HG02981 (cell line): ENCODE measurements at regions not wholly inside any gene's neighbourhood (a gene's known extent, or its start where the extent isn't known, plus 50 kb on each side); places are given as distances from the start of the nearest gene placed in this dataset.

Source experiments
- ATAC-seq: cut with Tn5 transposase; IDR thresholded peaks from one replicate; pipeline ENCODE4 v1.9.1; 2021; ENCODE audit warnings: mild to moderate bottlenecking, moderate library complexity; ENCODE audit not compliant: unreplicated experiment

DNA sequence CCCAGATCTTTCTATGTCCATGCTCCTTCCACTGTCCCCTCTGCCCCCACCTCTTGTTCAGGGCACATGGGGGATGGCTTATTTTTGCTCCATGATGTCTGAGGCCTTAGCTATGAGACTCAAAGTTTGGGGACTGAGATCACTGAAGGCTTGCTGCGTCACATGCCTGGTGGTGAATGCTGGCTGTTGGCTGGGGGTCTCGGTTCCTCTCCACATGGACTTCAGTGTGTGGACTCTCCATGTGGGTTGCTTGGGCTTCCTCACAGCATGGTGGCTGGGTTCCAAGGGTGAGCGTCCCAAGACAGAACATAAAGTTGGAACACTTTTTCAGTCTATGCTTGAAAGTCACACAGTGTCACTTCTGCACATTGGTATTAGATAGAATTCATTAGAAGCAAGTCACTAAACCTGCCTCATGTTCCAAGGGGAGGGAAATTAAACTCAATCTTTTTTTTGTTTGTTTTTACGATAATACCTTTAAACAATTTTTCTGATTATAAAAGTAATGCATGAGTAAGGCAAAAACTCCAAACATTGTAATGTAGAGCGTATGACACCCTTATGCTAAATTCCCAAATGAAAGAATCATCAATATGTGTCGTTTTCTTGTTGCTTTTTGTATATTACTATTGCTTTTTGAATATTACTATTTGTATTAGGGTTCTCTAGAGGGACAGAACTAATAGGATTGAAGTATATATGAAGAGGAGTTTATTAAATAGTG, 111.7 kb downstream of the MYCN start:
- ATAC-seq = no peak

DNA sequence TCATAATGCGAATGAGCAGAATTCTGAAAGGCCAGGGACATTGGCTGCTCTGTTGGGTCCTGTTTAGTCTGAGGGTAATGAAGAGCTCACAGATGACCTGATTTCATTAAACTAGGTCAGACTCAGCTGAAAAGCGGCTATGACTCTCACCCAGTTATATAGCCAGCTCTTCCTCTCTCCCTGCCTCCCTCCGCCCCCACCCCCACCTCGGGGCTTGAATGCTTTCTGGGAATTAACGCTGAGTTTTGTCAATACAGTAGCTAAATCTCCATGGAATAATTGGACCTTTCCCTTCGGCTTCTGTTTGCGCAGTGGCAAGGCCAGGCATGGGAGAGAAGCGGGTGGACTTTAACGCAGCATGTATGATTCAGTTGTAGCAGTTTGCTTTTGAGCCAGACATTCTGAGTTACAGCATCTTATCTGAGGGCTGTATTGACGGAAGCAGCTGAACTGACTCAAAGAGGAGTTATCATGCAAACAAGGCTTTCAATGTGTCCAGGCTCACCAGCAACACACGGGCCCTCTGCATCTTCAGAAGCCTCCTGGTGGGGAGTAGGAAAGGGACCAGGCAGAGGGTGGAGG, 110.6 kb downstream of the MYCN start:
- ATAC-seq = no peak

DNA sequence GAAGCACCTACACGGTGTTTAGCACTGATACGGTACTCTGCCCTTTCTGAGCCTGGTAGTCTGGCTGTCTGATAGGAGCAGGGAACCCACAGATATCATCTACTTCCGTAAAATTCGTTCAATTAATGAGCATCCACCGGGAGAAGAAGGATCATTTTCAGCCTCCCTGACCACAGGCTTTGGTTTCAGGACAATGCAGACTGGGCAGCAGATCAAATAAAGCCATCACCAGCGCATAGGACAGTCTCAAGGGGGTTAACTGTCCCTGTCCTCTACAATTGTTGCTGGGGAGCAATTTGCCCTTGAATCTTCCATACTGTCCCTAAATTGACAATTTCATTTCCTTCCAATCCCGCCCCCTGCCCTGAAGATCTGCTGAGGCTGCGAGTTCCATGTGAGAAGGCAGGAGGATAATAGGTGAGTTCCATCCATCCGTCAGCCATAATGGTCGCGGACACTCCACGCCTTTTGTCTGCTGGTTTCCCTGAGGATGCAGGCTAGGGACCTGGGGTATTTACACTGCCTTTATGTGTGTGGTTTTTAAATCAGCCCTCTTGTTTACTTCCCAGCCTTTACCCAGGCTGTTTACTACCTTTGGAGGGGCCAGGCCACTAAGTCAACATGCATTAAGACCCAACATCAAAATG, 110.0 kb downstream of the MYCN start:
- no peak for ATAC-seq

DNA sequence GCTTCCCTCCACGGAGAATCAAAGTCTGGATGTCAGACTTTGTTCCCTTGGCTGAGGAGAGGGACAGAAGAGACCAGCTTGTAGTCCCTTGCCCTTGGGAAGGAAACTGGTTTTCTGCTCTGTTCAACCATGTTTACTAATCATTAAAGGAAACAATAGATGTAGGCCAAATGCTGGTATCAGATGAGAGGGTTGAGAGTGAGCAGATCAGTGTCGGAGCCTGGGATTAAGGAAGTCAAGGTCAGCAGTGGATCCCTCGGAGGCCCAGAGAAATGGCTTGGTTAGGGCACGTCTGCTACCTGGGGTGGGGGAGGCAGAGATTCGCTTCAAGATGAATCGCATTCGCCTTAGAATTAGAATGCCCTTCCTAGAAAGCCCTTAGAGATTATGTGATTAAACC, 109.1 kb downstream of the MYCN start:
- no peak for ATAC-seq

DNA sequence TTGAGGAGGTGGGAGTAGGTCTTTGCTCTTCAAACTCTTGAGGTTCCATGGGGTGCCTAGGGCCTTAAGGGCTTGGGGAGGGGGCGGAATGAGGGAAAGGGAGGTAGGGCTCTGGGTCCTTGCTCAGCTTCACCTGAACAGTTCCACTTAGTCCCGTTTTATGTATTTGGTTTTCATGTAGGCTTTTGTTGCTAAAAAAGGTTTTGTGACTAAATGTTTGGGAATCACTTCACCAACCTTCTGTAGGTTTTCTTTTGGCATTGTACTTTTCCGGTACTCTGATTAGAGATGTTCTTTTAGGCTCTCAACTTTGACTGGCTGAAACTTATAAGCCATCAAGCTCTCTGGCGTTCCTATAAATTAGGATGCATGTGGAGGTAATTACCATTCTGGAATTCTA, 108.1 kb downstream of the MYCN start:
- ATAC-seq = no peak

DNA sequence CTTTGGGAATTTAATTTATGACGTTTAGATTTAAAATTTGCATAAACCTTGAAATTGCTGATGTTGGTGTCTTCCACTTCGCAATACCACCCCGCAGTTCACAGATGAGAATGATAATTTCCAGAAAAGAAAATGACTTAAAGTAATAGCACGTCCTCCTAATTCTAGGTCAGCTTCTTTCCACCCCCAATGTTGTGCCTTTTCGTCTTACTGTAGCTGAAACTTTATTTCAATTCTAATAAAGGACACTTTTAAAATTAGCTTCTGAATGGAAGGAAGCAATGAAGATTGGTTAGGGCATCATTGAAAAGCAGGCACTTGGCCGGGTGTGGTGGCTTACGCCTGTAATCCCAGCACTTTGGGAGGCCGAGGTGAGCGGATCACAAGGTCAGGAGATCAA, 107.4 kb downstream of the MYCN start:
- no peak for ATAC-seq

DNA sequence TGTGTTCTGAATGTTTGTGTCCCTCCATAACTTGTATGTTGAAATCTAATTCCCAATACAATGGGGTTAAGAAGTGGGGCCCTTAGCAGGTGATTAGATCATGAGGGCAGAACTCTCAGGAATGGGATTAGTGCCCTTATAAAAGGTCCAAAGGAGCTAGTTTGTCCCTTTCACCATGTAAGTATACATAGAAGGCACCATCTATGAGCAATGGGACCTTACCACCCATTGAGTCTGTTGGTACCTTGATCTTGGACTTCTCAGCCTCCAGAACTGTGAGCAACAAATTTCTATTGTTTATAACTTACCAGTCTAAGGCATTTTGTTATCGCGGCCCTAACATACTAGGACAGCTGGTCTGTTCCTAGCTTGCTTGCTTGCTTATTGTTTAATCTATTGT, 106.3 kb downstream of the MYCN start:
- no peak for ATAC-seq

DNA sequence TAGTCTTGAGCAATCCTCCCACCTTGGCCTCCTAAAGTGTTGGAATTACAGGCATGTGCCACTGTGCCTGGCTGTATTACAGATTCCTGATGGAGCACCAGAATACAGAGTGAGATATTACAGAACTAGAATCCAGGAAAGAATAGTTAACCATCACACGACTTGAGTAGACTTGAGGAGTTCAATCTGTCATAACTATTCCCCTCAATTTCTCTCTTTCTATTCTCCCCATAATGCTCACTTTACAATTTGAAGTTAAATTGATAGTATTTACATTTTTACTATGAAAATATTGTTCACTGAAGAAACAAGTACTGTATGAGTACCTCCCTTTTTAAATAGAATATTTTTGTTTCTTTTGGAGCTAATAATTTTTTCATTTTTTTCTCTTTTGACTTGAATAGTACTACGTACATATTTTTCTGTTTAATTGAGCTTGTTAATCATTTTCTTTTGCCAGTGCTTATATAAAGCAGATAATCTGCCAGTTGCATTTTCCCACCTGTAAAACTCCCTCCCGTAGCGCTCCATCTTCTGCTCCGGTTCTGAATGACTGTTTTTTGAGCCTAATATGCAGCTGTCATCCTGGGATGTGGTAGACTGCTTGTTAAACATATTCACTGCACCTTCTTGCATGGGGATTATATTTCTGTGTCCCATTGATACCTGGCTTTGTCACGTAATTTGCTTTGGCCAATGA, 105.5 kb downstream of the MYCN start:
- ATAC-seq = no peak

DNA sequence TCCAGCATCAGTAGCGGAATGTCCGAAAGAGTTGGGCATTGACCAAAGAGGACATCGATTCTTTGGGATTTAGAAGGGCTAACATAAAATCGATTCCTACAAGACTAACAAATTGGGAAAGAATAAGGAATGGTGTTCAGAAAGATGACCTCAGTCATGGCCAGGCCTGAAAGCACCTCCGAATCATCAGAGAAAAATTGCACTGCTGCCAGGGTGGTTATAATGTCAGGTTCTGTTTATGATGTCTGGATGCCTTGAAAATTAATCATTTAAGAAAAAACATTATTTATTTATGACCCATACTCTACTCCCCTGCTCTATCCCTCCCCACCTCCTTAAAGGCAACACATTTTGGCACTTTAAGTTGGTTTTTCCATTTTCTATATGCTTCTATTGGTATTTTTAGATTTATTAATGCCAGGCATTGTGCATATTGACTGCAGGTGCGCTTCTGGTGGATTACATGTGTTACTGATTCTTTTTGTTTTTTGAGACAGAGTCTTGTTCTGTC, 104.7 kb downstream of the MYCN start:
- no peak for ATAC-seq

DNA sequence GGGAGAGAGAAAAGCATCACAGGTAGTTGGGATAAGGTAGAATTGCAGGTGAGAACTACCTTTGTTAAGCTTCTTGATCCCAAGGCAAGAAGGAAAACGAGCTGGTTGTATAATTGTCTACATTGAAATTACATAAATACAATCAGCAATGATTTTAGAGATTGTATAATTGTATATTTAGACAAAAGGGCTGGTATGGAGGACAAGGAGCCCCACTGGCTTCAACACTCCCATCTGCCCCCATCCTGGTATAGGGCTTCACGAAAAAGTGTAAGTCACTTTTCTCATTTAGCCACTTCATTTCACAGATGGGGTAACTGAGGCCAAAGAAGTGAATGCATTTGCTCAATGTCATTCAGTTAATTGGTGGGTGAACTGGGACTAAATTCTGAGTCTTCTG, 103.3 kb downstream of the MYCN start:
- no peak for ATAC-seq

DNA sequence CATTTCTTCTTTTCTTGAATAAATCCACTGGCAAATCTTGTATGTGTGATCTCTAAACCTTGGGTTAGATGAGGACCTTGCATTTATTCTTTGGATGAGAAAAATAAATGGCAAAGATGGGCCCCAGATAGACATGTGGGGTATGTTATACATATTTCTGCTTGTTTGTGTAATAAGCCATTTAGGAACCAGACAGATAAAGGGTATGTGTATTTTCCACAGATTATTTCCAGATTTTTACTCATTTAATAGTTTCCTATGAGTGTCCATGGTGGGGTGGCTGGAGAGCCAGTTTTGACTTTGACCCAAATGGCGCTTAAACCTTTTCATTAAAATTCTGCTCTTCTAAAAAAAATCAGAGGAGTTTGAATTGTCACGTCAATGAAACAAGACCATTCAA, 102.8 kb downstream of the MYCN start:
- ATAC-seq = no peak

DNA sequence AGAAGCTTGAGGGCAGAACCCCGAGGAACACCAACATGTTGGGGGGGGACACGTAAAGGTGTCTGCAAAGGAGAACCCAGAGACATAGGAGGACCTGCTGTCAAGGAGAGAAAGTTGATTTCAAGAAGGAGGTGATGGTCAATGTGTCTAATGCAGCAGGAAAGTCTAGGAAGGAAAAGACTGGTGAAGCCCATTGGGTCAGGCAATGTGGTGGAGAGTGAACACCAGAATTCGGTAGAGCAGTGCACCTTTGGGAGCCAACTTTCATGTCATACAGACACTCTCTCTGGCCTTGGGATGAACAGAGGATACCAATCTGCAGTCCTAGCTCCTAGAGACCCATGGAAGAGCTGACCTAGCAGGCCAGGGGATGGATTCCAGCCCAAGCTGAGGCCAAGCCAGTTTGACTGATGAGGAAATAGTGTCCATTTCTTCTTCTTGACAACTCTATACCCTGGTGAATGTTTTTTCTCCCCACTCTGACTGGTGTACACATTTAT, 101.9 kb downstream of the MYCN start:
- ATAC-seq = no peak

DNA sequence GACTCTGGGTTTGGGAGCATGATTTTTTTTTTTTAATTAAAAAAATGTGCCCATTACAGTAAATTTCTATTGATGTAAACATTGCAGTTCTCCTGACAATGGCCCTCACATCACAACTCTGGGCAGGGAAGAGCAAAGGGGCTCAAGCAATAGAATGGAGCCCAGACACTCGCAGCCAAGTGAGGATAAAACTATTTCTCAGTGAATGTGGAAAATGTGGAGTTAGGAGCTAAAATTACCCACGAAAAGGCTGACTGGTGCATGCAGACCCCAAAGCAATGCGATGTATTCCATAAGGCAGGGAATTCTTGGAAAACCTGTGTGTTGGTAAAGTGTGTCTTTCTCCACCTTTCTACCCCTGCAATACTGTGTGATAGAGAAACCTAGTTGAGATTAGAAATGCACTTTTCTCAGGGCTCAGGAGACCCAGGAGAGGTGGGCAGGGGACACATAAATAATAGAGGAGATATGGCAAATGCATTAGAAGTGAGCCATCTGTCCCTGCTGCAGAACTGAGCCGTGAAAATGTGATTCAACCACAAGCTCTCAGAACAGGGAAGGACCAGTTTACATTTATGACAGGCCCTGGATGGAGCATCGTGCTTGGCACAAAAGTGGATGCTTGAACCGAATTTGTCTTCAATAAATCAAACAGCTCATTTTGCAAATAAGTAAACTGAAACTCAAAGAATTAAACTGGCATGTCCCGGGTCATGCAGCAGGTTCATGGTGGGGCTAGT, 100.1 kb downstream of the MYCN start:
- ATAC-seq = no peak

DNA sequence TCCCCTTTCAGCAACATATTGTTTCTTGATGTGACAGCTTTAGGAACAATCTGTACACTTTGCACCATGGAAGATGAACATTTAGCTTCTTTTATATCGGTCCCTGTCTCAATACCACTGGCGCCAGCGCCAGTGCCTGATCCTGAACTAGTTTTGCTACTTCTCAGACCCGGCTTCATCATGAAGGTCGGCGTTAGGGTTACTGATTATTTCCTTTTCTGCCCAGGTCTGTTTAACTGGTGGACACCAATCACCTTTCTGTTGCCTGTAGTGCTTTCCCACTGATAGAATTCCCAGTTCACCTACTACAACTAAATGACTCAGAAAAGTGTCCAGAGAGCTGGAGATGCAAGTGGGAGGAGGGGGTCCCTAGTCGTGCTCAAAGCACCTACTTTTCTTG, 99.5 kb downstream of the MYCN start:
- no peak for ATAC-seq

DNA sequence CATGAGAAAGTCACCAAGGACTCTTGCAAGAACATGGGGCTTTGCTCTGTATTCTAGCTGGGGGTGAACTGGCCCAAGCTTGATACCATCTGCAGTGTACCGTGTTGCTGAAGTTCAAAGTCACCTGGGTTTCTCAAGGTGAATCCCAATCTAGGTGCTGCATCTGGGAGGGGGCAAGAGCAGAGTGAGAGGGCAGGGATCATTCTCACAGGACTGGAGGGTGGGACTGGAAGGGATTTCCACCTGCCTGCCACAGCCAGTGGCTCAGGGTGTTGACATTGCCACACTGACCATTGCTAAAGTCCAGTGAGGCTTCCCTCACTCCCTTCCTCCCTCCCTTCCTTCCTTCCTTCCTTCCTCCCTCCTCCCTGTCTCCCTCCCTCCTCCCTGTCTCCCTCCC, 98.7 kb downstream of the MYCN start:
- ATAC-seq = no peak

DNA sequence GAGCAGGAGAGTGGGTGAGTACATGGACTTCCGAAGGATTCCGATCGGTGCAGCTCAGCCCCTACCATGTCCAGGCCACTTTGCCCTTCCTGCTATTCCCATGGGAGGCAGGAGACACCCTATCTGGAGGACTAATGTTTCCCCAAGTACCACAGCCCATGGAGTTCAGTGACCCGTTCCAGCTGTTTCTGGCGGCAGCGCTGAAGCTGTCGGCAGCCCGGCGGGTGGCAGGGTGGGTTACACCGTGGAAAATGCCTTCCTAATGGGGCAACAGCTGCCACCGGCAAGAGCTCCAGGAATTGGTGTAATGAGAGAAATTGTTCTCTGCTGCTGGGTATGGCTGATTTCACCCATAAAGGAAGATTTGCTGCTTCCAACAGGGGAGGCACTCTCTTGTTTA, 98.3 kb downstream of the MYCN start:
- ATAC-seq = no peak

DNA sequence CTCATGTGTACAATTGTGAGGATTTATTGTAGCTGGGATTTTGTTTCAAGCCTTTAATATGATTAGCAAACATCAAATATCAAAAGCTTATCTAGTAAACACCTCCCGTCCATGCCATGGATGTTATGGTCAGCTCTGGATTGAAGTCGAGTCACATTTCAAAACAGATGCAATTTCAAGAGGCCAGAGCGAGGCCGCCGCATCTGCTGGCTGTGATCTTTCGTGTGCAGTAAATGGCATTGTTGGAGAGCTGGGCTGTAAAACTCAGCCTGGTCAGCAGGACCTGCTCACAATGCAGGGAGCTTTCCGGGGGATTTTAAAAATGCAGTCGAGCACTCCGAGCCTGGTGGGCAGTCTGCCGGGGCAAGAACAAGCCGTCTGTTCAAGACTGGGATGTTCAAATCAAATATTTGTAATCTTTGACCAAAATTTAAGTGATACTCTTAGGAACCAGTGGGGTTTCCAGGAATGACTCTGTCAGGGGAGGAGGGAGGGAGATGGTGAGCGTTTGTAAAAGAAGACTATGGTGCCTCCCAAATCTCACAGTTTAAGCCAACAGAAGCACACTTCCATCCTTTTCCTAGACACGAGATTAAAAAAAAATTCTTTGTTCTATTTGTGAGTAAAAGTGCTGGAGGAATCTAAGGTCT, 97.6 kb downstream of the MYCN start:
- no peak for ATAC-seq

DNA sequence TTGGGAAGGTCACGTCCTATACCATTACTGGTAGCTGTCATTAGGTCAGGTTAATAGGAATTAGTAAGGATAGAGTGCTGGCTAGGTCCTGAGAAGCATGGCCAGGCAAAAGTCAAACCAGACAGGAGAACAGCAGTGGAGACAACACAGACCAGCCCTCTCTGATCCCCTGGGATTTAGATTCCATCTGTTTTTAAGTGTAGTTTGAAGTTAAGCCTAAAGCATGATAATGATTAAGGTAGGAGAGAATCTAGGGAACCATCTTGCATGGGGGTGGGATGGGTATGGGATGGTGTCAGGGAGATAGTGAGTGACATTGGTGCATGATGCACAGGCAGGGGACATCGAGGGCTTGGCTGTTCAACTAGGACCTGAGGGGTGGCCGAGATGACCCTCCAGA, 96.6 kb downstream of the MYCN start:
- ATAC-seq = no peak

DNA sequence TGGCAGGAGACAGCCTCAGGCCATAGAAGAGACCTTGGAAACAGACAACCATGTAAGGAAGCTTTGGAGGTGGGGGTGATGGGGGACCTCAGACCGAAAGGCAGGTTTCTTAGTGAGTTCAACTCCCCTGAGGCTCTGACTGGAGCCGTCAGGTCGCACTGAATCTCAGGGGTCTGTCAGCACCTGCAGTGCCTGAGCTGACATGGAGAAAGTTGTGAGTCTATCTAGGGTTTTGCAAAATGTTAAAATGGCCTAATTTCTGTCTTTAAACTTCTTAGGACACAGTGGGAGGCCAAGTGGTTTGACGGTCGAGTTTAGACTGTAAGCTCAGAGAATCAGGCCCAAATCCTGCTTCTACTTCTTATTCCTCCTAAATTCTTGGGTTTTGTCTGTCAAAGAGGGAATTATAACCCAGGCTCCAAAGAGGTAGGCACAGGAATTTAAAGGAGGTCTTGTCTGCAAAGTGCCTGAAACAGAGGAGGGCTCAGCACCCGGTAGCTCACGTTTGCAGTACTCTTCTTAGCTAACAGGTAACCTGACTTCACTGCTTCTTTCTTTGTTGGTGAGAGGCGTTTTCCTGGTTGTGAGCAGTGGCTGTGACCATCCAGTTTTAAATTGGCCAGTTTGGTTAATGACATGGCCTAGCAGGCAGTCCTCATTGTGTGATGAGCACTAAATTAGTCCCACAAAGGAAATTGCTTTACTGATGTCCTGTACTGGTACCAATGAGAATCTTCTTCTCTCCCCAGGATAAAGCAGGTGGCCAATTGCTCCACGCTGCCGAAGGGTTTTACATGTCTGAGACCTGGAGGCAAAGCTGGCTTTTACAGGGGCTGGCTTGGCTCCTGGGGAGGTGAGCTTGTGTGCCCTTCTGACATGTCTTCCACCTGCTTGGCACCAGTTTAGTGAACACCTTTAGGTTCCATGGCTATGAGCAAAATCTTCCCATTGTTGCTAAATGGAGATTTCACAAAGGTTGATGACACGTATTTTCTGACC, 95.7 kb downstream of the MYCN start:
- ATAC-seq = no peak
